Activated CD4-positive, alpha-beta T cell treated with anti-CD3 and anti-CD28 coated beads, Interleukin-2, amount 50 U/mL, for 24 hours (primary cell): ENCODE measurements at regions not wholly inside any gene's neighbourhood (a gene's known extent, or its start where the extent isn't known, plus 50 kb on each side); places are given as distances from the start of the nearest gene placed in this dataset.
"Not testable (repeated sequence)": the region's sequence is repeated elsewhere in the genome, so short reads cannot be mapped to it uniquely, and the experiment has no call there.

Experiments
- DNase-seq, 2 donors: peaks; one replicate each; pipeline ENCODE4 v3.0.0-alpha.2; 2020; ENCODE audit warnings: low read depth in 1 of 2, low spot score in 1 of 2

GRCh38 chr4:117135634-117136354 is 50.4 kb upstream of the TRAM1L1 start:
- no peak for DNase-seq

GRCh38 chr4:117137145-117137544 is 51.8 kb upstream of the TRAM1L1 start:
- DNase-seq: no peak

GRCh38 chr4:117138732-117139131 is 53.4 kb upstream of the TRAM1L1 start:
- DNase-seq: not testable (repeated sequence)

GRCh38 chr4:117154251-117154650 is 68.9 kb upstream of the TRAM1L1 start:
- no peak for DNase-seq

GRCh38 chr4:117156806-117157205 is 71.4 kb upstream of the TRAM1L1 start:
- no peak for DNase-seq

GRCh38 chr4:117157360-117157759 is 72.0 kb upstream of the TRAM1L1 start:
- DNase-seq: no peak

GRCh38 chr4:117162976-117163375 is 77.6 kb upstream of the TRAM1L1 start:
- no peak for DNase-seq

GRCh38 chr4:117164338-117164737 is 79.0 kb upstream of the TRAM1L1 start:
- DNase-seq: no peak

- DNase-seq: not testable (repeated sequence)
Measured at GRCh38 chr4:117175369-117175768, 90.0 kb upstream of the TRAM1L1 start.

GRCh38 chr4:117203231-117203630 is 117.9 kb upstream of the TRAM1L1 start:
- DNase-seq: no peak

GRCh38 chr4:117210551-117210950 is 125.2 kb upstream of the TRAM1L1 start:
- no peak for DNase-seq

- DNase-seq: no peak
Measured at GRCh38 chr4:117224256-117224655, 138.9 kb upstream of the TRAM1L1 start.

- DNase-seq: no peak
Measured at GRCh38 chr4:117225471-117225870, 140.1 kb upstream of the TRAM1L1 start.

GRCh38 chr4:117227925-117228324 is 142.5 kb upstream of the TRAM1L1 start:
- no peak for DNase-seq

- DNase-seq: no peak
Measured at GRCh38 chr4:117239434-117239833, 154.1 kb upstream of the TRAM1L1 start.

- no peak for DNase-seq
Measured at GRCh38 chr4:117249333-117249732, 164.0 kb upstream of the TRAM1L1 start.

GRCh38 chr4:117264072-117264471 is 178.7 kb upstream of the TRAM1L1 start:
- no peak for DNase-seq

- no peak for DNase-seq
Measured at GRCh38 chr4:117267317-117267716, 181.9 kb upstream of the TRAM1L1 start.

- DNase-seq: no peak
Measured at GRCh38 chr4:117284736-117285135, 199.4 kb upstream of the TRAM1L1 start.

GRCh38 chr4:117293784-117294183 is 208.4 kb upstream of the TRAM1L1 start:
- DNase-seq: no peak

- DNase-seq: no peak
Measured at GRCh38 chr4:117302226-117302625, 216.8 kb upstream of the TRAM1L1 start.

GRCh38 chr4:117311215-117311614 is 225.8 kb upstream of the TRAM1L1 start:
- DNase-seq: no peak

GRCh38 chr4:117311989-117312388 is 226.6 kb upstream of the TRAM1L1 start:
- DNase-seq: no peak
